GM19025 (cell line): ENCODE measurements at regions not wholly inside any gene's neighbourhood (a gene's known extent, or its start where the extent isn't known, plus 50 kb on each side); places are given as distances from the start of the nearest gene placed in this dataset.
"Not testable (repeated sequence)": the region's sequence is repeated elsewhere in the genome, so short reads cannot be mapped to it uniquely, and the experiment has no call there.

Experiments used
- ATAC-seq: cut with Tn5 transposase; IDR thresholded peaks from one replicate; pipeline ENCODE4 v1.9.1; 2021; ENCODE audit warnings: mild to moderate bottlenecking, low read depth, moderate library complexity; ENCODE audit not compliant: unreplicated experiment

GRCh38 chr9:111094958-111095357, 56.7 kb upstream of the LPAR1 start:
- ATAC-seq = no peak

GRCh38 chr9:111094433-111094924, 56.2 kb upstream of the LPAR1 start:
- ATAC-seq = no peak

GRCh38 chr9:111092167-111092566, 53.9 kb upstream of the LPAR1 start:
- ATAC-seq = not testable (repeated sequence)
